Fibroblast of mammary gland (primary cell): ENCODE measurements at regions not wholly inside any gene's neighbourhood (a gene's known extent, or its start where the extent isn't known, plus 50 kb on each side); places are given as distances from the start of the nearest gene placed in this dataset.

Experiments
- DNase-seq: peaks from one replicate; pipeline ENCODE4 v3.0.0-alpha.2; 2010; ENCODE audit warnings: low read depth
- H3K4me3 ChIP-seq: 2 replicates; pipeline ENCODE4 v1.5.1; 2011; ENCODE audit warnings: low read depth, mild to moderate bottlenecking, low read length, moderate library complexity; ENCODE audit not compliant: control insufficient read depth
- CTCF ChIP-seq: conservative IDR thresholded peaks from 2 replicates; pipeline ENCODE4 v1.5.1; 2011; ENCODE audit warnings: low read depth, low read length, inconsistent platforms; ENCODE audit not compliant: control insufficient read depth, insufficient read depth

- H3K4me3 ChIP-seq: no peak overlapping the region
- no peak for DNase-seq
- TF ChIP-seq CTCF: no peak
Observed at GRCh38 chr13:89294115-89294867, 1623.1 kb downstream of the SLITRK5 start.

- H3K4me3 ChIP-seq: no peak overlapping the region
- no peak for DNase-seq
- no peak for TF ChIP-seq CTCF
Observed at GRCh38 chr13:89307278-89307677, 1636.1 kb downstream of the SLITRK5 start.

- TF ChIP-seq CTCF: no peak
- no peak overlapping the region for H3K4me3 ChIP-seq
- DNase-seq: no peak
Observed at GRCh38 chr13:89310943-89311672, 1639.9 kb downstream of the SLITRK5 start.

- DNase-seq: no peak
- TF ChIP-seq CTCF: no peak
Observed at GRCh38 chr13:89315287-89315686, 1644.1 kb downstream of the SLITRK5 start.

GRCh38 chr13:89322466-89322865 lies 1651.3 kb downstream of the SLITRK5 start:
- no peak for DNase-seq
- no peak overlapping the region for H3K4me3 ChIP-seq
- no peak for TF ChIP-seq CTCF

More at GRCh38 chr13:89315287-89315686, 1644.1 kb downstream of the SLITRK5 start:
- H3K4me3 ChIP-seq: no peak overlapping the region

GRCh38 chr13:89324582-89324981 lies 1653.4 kb downstream of the SLITRK5 start:
- H3K4me3 ChIP-seq: no peak overlapping the region
- no peak for DNase-seq
- TF ChIP-seq CTCF: no peak
